ENCODE measurements at regions not wholly inside any gene's neighbourhood (a gene's known extent, or its start where the extent isn't known, plus 50 kb on each side); places are given as distances from the start of the nearest gene placed in this dataset.
"Not testable (repeated sequence)": the region's sequence is repeated elsewhere in the genome, so short reads cannot be mapped to it uniquely, and the experiment has no call there.

DNA sequence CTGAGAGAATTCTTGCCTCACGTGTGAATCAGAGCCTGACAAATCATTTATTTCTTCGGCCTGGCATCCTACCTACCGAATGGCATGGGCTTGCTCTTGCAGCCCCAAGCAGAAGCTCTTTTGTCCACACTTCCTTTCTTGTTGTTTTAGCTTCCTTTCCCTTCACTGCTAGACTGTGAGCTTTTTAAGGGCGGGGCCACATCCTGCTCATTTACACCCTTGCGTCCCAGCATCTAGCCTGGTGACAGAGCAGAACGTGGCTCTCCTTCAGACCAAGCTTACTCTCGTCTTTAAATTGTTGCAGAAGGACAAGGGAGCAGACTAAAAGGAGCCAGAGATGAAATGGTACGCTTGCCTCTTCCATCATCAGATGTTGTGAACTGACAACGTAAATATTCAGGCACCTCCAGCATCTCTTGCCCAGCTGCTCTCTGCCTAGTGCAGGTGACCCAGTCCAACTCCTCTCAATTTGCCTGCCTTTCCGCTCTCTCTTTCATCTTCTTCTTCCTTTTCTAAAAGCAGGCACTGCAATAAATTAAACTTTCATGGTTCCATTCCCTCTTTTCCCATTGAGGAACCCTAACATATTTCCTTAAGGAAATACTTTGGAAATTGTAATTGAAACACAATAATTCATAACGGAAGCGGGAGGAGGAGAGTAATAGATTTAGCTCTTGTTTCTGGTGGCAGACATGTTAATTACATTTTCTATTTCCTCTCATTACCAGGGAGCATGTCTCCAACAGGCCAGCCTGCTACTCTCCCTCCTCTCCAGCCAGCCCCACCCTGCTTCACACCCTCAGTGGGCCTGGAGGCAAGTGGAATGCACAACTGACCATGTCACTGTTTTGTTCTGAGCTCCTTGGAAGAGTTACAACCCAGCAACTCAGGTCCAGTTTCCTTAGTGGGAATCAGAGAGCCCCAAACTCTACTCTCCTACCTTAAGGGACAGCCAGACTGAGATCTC, 228.1 kb upstream of the TRIB2 start:
- no peak for DNase-seq (ENCODE audit: low read depth in 2 of 2)

DNA sequence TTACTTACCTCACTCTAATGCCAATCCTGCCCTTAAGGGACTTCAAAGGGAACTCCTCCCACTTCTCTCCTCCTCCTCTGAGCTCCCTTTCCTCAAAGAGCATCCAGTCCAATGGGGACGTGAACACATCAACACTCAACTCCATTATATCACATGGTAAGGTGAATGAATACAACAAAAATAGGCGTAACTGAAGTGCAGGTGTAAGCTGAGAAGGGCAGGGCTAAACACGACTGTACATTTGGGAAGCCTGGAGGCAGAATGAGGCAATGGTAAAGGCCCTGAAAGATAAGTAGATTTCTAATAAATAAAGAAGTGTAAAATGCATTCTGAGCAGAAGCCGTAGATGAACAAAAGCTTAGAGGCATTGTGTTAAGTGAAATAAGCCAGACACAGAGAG, 226.1 kb upstream of the TRIB2 start:
- DNase-seq (ENCODE audit: low read depth in 2 of 2), result no peak

DNA sequence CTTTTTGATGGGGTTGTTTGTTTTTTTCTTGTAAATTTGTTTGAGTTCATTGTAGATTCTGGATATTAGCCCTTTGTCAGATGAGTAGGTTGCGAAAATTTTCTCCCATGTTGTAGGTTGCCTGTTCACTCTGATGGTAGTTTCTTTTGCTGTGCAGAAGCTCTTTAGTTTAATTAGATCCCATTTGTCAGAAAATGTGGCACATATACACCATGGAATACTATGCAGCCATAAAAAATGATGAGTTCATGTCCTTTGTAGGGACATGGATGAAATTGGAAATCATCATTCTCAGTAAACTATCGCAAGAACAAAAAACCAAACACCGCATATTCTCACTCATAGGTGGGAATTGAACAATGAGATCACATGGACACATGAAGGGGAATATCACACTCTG, 224.4 kb upstream of the TRIB2 start:
- DNase-seq (ENCODE audit: low read depth in 2 of 2), result not testable (repeated sequence)

DNA sequence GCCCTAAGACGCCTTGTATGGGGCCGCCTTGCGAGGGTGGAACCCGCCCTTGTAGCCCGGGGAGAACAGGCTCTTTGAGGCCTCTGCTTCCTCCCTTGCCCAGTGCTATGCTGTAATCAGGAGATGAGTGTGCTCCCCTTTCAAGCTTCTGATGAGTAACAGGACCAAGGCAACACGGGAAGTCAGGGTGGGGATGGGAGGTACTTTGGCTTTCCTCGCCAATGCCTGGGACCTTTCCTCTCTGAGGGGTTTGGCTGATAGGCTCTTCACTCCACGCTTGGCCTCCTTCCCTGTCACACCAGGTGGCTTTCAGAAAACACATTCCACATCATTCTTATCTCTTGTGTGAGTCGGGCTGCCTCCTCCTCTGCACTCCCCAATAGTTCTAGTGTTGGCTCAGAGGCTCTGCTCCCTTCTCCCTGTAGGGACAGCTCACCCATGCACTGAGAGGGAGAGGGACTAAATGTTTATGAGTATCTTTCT, 223.7 kb upstream of the TRIB2 start:
- peak in 1 of 2 donors; percentile 36 for DNase-seq (ENCODE audit: low read depth in 2 of 2)

DNA sequence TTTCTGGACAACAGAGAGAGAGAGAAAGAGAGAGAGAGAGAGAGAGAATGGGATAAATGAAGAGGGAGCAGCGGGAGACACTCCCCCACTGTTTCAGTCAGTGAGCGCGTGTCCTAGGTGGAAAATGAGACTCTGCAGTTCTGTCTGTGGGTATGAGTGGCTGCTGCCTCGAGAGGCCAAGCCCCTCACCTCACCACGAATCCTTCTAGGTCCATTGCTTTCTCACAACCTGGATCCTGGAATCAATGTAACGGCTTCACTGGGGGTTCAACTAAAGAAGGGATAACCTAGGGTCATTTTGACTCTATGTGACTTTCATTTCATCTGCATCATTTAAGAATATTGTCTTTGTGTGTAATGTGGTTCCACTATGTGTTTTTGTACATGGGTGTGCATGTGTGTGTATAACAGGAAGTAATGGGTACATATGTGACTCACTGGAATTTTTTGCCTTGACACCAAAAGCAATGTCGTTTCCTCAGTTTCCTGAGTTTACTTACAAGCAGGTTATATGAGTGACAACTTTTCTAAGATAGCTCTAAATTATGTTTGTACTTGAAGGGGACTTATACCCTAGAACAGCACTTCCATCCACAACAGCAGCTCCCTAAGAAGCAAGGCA, 221.4 kb upstream of the TRIB2 start:
- no peak for DNase-seq (ENCODE audit: low read depth in 2 of 2)

DNA sequence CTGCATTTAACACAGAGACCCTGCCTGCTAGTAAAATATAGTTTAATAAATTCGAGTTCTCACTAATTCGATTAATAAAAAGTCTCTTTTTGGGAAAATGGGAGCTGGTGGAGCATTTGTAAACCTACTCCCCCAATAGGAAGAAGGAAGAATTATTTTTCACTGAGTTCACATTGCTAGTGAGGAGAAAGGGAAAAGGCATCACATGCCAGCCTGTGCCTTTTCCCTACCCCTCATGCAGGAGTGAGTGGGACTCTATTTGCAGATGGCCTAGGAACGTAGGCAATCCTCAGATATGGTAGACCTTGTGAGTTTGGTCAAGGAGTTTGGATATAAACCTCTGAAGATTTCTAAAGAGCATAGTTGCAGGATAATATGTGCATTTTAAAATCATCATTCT, 218.4 kb upstream of the TRIB2 start:
- no peak for DNase-seq (ENCODE audit: low read depth in 2 of 2)

DNA sequence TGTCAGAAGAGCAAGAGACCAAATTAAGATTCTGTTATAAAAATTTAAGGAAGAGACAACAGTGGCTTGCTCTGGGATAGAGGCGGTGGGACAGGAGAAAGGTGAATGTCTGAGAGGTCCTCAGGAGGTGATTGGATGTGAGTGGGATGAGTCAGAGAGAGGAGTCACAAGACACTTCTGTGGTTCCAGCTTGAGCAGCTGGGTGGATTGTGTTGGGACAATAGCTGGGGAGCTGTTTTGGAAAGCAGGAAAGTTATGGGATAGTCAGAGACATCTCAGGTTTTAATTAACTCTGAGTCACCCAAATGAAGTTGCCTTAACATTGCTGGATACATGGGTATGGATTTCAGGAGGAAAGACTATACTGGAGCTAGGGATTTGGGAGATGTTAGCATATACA, 218.0 kb upstream of the TRIB2 start:
- DNase-seq (ENCODE audit: low read depth in 2 of 2), result peak in 1 of 2 donors; percentile 40

DNA sequence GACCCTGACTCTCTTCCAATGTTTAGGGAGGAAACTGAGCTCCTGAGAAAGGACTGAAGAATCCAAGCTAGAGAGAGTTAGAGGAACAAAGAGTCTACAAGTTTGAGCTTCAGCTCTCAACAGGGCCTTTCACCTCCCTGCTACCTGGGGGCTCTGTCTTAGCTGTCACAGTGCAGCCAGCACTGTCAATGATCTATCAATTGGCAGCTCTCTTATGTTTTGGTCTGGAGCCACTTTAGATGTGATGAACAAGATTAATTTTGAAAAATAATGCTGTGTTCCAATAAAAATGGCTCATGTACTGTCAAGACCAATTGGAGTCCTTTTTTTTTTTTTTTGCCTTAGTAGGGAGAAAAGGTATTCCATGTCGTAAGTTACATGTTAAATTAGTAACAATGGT, 215.8 kb upstream of the TRIB2 start:
- DNase-seq (ENCODE audit: low read depth in 2 of 2), result no peak

DNA sequence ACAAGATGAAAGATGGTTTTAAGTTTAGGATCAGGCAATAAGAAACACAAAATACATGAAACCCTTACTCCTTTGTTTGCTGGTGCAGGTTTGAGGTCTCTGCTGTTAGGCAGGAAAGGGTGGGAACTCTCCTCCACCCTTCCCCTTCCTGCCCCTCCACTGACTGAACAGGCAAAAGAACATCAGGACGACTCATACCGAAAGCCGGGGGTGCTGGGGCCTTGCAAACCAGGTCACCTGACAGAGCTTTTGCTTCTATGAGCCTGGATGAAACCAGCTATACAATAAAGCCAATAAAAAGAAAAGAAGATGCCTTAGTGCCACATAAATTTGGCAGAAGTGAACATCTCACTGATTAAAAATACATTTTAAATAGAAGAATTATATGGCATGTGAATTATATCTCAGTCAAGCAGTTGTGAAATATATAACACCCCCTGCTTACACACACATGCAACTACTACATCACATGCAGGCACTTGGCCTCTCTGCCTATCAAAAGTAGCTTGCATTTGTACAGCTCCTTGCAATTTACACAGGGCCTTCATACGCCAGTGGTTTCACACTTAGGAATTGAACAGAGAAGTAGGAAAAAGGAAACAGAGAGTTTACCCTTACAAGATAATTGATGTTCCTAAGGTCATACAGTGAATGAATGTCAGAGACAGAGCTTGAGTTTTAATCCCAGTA, 215.1 kb upstream of the TRIB2 start:
- peak; percentile 15 to 62 for DNase-seq (ENCODE audit: low read depth in 2 of 2)

DNA sequence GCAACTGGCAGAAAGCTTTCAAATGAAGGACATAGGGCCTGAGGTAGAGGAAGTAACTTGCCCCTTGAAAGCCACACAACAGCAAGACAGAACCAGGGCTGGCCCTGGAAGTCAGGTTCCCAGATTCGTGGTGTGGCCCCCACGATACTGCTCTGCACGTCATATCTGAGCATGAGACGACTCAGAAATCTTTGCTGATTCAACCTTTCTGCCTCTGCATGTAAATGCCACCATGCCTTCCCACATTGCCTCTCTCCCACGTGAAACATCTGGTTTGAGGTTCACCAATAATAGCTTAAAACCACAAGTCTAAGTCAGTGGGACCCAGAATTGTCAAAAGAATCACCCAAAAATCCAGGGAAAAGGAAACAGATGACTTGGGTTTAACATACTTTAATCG, 214.0 kb upstream of the TRIB2 start:
- no peak for DNase-seq (ENCODE audit: low read depth in 2 of 2)

DNA sequence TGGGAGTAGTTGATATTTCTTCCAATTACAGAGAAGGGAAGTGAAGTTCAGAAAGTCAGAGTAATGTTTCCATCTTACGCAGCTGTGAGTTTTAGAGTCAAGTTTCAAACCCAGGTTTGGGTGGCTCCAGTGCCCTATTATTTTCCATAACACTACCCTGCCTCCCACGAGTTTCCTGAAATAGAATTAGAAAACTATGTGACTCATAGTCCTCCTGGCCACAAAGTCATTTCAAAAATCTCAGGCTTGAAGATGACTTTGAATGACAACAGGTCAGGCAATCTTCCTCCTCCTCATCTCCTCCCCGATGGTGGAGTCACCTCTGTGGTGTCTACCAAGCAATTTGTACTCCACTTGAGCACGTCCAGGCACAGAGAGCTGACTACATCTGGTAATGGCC, 212.3 kb upstream of the TRIB2 start:
- peak in 1 of 2 donors; percentile 17 for DNase-seq (ENCODE audit: low read depth in 2 of 2)

DNA sequence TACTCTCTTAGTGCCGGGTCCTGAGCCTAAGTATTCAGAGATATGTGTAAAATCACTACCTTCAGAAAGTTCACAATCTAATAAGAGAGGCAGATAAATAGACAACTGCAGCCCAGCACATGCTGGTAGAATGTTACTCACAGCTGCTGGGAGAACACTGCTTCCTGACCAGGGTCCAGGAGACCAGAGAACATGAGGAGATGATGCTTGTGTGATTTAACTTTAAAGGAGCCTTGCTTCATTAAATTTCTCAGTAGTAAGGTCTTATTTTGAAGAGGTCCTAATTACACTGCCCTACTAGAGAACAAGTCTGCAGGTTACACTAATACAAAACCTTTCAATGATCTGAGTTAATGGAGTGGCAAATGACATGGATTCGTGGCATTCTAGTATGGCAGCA, 209.9 kb upstream of the TRIB2 start:
- no peak for DNase-seq (ENCODE audit: low read depth in 2 of 2)

DNA sequence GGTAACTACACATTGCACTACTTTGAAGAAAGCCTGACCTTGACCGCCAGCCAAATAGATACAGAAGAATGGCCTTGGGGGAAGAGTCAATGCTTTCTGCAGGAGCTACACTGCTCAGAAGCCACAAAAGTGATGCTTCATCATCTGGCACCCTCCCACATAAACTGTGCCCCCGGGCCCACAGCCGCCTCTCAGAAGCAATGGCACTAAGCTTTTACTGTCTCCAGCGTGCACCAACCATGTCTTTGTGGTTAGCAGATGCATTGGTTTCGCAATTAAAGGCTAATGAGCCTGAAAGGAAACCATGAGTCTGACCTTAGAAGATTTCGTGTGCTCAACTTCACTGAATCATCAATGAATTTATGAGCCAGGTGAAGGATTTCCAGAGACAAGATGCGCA, 209.4 kb upstream of the TRIB2 start:
- no peak for DNase-seq (ENCODE audit: low read depth in 2 of 2)

DNA sequence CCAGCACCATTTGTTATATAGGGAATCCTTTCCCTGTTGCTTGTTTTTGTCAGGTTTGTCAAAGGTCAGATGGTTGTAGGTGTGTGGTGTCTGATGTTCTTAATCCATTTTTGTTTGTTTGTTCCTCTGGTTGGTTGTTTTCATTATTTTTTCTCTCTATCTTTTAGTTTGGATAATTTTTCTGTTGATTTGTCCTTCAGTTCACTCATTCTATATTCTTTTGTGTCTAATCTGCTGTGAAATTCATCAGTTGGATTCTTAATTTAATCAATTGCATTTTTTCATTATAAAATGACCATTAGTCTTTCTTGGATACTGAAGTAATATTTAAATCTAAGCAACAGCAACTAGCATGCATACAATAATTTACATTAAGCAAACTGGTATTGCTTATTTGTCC, 206.7 kb upstream of the TRIB2 start:
- DNase-seq (ENCODE audit: low read depth in 2 of 2), result no peak

DNA sequence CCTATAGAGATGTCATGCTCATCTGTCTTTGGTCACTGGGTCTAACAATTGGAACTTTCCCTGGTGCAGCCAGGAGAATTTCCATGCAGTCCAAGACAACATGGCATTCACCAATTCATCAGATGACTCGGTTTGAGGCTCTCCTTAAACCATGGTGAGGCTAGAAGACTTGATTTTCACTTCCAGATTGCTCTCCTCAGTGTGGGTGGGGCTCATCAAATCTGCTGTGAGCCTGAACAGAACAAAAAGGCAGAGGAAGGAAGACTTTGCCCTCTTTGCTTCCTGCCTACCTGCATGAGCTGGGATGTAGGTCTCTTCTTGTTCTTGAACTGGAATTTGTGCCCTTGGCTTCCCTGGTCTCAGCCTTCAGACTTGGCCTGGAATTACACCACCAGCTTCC, 203.4 kb upstream of the TRIB2 start:
- DNase-seq (ENCODE audit: low read depth in 2 of 2), result no peak

DNA sequence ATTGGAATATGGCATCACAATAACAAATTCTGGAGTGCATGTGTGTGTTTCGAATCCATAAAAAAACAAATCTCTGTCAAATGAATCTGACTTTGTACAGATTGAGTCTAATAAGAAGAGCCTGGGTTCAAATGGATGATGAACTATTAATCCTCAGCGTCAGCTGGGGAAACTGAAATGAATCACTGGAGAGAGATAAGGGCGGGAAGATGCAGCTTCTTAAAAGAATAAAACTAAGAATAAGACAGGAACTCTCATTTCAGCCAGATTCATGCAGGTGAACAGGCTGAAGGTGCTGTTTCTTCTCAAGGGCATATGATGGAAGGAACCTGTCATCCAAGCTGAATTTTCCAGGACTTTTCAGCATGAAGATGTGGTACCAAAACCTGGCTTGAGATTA, 202.6 kb upstream of the TRIB2 start:
- DNase-seq (ENCODE audit: low read depth in 2 of 2), result no peak

DNA sequence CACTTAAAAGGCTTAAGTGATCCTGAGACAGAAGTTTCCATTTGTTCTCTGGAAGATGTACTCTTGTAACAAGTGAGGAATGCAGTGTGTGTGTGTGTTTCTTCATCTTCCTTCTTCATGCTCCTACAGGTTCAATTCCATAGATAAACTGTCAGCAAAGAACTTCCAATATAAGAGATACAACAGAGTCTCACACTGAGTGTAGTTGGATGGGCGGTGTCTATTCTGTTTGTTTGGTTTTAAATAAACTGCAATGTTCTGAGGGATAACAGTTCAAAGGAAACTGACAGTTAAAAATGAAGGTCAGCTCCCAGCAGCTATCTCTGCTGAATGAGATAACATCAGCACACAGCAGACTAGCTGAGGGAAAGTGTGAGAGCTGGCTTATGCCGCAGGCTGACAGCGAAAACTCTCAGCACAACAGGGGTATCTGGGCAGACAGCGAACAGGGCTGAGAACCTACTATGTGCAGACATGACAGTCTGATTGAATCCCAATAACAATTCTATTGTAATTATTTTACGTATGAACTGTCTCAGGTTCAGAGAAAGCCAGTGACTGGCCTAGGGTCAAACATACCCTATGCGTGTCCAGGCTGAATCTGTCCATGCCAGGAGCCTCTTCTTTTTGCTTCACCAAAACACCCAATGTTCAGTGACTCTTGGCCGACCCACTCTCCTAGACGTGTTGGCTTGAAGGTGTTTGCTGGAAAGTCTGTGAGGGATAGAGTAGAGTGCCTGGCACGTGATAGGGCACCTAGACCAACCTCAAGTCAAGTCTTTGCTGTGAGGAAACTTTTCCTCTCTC, 201.9 kb upstream of the TRIB2 start:
- no peak for DNase-seq (ENCODE audit: low read depth in 2 of 2)

DNA sequence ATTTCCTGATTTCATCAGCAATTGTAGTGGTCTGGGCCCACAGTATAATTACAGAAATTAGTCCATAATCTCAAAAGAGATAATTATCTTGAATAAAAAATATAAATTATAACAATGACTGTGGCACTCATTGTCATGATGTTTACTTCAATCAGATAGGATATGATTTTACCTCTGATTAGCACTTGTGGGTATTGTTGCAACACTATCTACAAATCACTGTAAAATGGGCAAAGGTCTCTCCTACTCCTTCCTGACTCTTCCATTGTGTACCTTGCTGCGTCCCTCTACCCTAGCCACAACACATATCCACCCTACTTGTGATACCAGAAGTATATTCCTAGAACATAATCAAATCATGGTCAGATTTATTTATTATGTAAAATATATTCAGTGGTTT, 200.9 kb upstream of the TRIB2 start:
- no peak for DNase-seq (ENCODE audit: low read depth in 2 of 2)

DNA sequence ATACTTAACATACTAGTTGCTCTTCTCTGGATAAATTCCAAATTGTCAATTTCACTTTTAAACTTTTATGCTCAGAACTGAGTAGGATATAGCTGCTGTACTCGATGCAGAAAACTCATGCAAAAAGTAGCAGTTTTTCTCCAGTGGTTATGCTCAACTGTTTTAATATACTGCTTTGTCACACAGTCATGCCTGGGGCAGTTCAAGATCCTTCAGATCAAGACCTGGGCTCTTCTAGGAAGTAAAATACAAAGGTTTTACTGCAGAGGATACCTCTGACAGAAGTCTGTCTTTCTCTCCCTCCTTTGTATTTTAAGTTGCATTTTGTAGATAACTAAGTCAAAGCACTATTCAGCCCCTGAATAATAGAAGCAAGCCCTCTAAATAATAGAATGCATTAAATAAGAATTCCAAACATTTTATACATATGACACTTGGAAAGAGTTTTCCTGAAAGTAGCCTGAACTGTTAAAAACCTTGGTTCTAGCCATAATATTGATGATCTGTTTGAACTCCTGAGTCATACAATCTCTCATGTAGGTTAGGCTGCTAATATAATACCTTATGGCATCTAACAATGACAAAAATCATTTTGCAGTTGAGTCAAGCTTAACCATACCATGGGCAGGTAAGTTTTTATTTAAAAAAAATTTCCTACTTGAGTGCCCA, 183.3 kb upstream of the TRIB2 start:
- no peak for DNase-seq (ENCODE audit: low read depth in 2 of 2)

DNA sequence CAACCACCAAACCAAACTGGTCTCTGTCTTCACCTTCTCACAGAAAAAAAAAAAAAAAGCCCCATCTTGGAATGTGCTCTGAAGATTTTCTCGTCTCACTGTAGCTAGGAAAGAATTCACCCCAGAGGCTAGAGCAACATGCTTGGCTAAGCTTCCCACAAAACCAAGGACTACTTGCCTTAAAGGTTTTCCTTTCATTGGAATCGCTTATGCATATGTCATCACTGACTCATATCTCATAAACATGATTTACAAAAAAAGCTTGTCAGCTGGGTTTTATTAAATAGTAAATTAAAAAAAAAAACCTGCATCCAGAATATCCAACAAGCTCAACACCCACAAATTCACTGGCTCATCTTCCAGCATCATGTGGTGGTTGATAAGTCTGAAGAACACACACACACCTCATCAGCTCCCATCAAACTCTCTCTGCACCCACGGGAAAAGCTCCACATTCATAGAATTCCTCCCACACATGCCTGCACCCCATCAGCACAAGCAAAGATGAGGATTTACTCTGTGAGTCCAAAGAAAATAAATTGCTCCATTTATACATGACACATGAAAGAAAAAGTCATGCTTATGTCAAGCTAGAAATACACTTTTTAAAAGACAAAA, 182.0 kb upstream of the TRIB2 start:
- DNase-seq (ENCODE audit: low read depth in 2 of 2), result no peak

DNA sequence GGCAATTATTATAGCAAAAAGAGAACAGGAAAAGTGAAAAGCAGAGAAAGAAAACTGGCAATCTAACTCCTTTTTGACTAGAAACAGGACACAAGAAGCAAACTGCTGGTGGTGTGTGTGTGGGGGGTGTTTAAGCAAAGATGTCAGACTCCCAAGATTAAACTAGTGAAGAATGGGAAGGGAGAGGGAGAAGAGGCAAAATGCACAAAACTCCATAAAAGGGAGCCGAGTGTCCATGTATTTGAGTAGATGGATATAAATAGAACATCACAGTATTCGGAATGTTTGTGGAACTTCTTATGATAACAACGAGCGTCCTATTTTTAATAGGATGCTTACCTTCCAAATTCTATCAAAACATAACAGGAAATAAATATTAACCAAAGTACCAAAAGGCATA, 179.8 kb upstream of the TRIB2 start:
- DNase-seq (ENCODE audit: low read depth in 2 of 2), result no peak

All from dermis microvascular lymphatic vessel endothelial cell (primary cell).